HG02642 (cell line): ENCODE measurements at regions not wholly inside any gene's neighbourhood (a gene's known extent, or its start where the extent isn't known, plus 50 kb on each side); places are given as distances from the start of the nearest gene placed in this dataset.
A peak's percentile ranks its signal among the peaks of the same experiment; 100 is the strongest.

Experiments used
- ATAC-seq: cut with Tn5 transposase; IDR thresholded peaks from one replicate; pipeline ENCODE4 v1.9.1; 2021; ENCODE audit warnings: mild to moderate bottlenecking; ENCODE audit not compliant: unreplicated experiment, poor library complexity

DNA sequence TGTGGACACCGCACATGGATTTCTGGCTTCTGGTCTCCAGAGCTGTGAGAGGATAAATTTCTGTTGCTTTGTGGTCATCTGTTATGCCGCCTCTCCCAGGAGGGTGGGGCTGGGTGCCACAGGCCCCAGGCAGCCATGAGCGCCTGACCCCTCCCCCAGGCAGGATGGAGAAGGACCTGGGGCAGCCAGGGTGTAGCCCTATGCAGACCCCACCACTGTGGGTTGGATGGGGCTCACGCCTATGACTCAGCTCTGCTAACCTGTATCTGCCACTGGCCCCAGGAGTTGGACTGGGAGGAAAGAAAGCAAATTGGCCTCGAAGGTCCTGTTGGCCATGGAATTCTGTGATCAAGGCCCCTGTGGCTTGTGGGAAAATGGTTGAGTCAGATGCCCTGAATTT lies 1351.1 kb downstream of the BRD1 start:
- no peak for ATAC-seq

DNA sequence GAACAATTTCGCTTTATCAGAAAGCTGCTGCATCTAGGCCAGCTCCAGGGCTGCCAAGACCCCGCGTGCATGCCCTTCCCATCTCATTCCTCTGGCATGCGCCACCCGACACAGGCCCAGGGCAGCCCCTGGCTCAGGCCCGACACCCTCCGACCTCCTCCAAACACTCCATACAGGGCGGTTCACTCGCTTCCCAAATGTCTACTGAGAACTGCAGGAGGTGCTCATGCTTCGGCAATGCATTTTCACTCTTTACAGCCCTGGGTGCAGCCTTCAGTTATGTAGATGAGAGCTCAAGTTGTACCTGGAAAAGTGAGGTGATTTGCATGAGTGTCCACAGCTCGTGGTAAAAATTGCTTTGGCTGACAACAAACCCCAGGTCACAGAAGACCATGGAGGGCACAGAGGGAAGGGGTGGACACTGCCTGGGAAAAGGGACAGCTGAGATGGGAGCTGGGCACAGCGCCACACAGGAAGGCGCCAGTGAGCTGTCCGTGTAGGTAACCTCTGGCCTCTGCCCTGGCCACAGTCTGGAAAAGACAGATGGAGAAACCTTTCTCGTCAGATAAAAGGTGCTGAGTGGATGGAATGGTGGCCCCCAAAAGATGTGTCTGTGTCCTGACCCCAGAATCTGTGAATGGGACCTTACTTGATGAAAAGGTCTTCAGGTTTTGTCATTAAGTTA lies 1351.9 kb downstream of the BRD1 start:
- no peak for ATAC-seq

DNA sequence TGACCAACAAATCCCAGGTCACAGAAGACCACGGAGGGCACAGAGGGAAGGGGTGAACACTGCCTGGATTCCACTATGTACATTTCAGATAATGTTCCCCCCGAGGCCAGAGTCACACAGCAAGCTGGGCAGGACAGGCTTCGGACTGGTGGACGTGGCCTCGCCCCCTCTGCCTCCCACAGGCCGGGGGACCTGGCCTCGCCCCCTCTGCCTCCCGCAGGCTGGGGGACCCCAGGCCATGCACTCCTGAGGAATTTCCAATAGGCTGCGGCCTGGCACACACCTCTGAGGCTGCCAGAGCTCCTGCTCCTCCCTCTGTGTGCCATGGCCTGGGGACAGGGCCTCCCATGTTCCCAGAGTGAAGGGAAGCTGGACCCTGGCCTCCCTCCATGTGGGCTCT lies 1352.8 kb downstream of the BRD1 start:
- no peak for ATAC-seq

DNA sequence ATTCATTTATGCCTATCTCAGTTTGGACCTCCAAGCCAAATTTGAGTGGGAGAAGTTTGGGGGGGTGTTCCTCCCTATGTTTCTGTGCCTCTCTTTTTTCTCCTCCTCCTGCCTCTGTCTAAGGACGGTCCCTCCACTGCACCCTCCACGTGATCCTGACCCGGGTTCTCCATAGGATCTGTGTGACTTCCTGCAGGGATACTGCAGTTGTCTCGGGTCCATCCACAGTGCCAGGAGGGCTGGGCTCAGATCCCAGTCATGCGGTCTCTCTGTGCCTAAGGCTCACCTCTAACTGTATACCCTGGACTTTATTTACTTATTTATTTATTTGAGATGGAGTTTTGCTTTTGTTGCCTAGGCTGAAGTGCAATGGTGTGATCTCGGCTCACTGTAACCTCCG lies 1354.5 kb downstream of the BRD1 start:
- ATAC-seq = no peak

DNA sequence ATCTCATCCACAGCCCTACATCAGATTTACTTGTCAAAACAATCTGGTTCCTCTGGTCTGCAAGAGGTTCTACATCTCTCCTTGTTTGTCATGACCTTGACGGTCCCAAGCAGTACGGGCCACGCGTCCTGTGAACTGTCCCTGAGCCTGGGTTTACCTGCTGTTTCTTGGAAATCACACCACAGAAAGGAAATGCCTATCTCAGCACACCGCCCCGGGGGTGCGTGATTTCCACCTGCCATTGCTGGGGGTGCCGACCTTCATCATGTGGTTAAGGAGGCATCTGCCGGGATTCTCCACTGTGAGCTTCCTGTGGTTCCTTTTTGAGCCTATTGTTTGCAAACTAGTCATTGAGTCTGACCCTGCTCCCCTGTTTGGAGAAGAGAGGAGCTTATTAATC lies 1363.4 kb downstream of the BRD1 start:
- no peak for ATAC-seq

DNA sequence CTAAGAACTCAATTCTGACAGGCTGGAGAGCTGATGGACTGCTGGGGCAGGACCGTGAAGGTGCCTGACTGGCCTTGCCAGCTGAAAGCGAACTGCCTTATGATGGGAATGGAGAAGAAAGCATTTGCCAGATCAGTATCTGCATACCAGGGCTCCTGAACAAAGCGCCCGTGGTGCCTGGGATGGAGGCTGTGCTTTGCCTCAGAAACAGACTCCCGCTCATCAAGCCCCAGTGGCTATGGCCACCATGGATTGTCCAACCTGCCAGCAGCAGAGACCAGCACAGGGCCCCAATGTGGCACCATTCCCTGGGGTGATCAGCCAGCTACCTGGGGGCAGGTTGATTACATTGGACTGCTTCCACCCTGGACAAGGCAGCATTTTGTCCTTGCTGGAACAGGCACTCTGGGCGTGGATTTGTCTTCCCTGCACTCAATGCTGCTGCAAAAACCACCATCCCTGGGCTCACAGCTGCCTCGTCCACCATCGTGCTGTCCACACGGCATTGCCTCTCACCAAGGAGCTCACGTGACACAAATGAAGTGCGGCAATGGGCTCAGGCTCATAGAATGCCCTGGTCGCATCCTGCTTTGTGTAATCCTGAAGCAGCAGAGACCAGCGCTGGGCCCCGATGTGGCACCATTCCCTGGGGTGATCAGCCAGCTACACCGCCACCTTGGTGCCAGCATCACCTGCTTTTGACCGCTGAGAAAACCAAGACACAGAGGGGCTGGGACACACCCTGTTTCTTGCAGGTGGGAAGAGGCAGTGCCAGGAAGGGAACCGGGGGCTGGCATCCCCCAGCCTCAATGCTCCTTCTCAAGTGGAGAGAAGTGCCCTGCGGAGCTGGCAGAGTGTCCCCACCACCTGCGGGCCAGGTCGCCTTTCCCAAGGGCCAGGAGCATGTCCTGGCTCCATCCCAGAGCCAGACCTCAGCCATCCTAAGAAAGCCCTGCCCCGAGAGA lies 1367.5 kb downstream of the BRD1 start:
- ATAC-seq = no peak

DNA sequence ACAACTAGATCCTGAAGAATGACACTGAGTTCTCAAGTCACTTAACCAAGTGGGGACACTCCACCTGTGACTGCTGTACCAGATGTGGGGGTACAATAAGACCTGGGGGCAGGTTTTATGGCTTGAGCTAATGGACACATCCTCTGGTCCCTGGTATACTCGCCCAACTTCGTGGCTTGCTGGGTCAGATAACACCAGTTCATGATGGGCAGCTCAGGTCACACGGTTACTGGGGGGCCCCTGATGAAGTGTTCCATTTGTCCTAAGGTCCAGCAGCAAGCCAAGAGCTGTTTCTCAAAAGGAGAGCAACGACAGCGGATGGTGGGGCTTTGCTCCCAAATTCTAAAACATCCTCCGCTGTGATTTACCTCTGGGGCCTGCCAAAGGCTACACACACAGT lies 1368.4 kb downstream of the BRD1 start:
- no peak for ATAC-seq

DNA sequence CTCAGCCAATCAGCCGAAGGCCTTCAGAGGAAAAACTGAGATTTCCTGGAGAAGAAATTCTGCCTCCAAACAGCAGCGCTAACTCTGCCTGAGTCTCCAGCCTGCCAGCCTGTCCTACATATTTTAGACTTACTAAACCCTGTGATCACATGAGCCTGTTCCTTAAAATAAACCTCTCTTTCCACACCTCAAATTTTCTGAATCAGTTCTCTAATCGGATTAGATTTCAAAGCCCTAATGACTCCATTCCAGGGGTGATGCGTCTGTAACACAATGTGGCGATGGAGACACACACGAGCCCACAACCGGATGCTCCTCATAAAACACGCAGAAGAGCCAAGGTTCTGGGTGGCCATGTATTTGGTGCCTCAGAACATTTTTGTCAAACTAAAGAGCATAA lies 1371.2 kb downstream of the BRD1 start:
- ATAC-seq = no peak

DNA sequence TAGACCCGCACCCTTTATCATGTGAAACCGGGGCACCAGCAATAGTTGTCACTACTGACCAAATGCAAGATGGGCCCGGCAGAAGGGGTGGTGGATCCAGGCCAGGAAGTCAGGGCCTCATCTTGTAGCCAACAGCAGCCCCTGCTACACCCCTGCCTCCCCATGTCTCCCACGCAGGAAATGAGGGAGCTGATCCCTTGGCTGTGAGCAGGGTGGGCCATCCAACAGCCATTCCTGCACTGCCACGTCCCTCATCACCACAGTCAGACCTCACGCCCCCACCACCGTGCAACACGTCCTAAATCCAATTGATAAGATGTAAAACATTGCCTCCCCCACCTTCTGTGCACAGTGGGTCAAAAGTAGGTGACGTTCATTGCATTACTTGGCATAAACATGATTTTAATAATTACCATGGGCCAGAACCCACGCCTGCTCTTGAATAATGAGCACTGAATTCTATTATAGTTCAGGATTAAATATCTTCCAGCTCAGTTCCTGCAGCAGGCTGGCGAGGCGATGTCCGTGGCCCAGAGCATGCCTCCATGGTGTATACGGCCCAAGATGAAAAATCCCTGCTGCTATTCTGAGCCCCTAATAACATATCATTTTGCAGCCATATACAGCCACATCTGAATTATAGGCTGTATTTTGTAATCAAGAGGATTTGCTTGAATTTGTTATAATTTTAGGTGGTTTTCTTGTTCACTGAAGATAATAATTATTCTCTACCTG lies 1373.8 kb downstream of the BRD1 start:
- ATAC-seq = no peak

DNA sequence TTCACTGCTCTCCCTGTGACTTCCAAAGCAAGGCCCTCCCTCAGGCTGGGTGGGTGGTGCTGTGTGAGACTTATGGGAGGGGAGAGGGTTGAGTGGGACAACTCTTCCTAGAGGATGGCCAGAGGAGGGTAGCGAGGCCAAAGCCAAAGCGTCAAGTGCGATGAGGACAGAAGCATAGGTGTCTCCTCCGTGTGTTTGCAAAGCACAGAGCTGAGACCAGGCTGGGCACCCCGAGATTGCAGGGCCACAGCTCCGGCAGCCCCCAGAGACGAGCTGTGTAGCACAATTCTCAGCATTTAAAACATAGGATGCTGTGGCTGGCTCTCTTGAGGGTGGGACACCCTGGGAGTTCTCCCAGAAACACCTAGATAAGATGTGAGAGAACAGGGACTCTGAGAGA lies 1374.5 kb downstream of the BRD1 start:
- ATAC-seq = no peak

DNA sequence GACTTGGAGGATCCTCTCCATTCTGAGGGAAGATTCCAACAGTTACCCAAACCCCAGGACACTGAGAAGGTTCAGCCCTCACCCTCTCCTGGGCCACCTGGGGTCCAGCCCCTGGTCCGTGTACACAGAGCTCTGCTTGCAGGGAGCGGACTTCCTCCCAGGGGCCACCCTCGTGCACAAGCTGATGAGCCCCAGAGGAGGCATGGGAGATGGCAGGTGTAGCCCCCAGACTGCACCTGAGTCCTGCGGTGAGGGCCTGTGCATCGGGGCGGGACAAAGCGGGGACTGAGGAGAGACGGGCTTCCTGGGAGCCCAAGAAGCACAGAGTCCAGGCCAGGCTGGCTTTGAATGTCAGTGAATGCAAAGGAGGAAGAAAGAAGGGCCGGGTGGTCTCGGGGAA lies 1374.9 kb downstream of the BRD1 start:
- no peak for ATAC-seq

DNA sequence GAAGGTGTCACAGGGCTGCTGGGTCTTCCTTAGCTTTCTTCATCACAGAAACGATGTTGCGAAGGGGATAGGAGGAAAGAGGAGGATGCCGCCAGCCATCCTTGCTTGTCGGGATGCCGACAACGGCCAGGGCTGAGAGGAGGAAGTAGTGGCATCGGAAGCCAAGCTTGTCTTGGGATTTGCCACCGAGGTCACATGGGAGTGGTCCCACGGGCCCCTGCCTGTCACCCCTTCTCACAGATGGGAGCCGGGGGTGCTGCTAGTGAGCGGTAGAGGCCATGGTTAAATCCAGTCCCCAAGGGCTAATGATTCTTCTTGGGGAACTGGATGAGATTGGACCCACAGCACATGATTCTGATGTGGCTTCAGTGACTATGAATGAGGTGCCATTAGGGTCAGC lies 1375.8 kb downstream of the BRD1 start:
- ATAC-seq = no peak

DNA sequence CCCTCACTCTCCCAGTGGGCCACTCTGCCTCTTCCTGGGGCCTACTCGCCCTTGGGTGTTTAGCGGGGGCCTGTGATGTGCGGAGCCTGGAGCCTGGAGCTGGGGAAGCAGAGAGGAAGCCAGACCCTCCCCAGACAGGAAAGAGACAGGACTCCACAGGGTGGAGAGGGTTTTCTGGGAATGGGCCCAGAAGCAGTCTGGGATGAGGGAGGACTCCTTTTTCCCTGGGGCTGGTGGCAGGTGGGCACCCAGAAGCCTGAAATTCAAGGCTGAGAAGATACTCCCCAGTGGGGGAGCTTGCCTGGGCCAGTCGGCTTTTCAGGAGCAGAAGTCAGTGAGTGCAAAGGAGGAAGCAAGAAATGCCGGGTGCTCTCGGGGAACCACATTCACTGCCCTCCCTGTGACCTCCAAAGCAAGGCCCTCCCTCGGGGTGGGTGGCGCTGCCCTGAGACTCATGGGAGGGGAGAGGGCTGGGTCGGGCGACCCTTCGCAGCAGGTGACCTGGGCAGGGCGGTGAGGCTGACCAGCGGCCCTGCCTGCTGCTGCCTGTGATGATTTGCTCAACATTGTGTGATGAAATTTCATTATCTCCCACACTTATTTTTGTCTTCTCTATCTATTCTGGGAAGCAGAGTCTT lies 1377.4 kb downstream of the BRD1 start:
- ATAC-seq = no peak

DNA sequence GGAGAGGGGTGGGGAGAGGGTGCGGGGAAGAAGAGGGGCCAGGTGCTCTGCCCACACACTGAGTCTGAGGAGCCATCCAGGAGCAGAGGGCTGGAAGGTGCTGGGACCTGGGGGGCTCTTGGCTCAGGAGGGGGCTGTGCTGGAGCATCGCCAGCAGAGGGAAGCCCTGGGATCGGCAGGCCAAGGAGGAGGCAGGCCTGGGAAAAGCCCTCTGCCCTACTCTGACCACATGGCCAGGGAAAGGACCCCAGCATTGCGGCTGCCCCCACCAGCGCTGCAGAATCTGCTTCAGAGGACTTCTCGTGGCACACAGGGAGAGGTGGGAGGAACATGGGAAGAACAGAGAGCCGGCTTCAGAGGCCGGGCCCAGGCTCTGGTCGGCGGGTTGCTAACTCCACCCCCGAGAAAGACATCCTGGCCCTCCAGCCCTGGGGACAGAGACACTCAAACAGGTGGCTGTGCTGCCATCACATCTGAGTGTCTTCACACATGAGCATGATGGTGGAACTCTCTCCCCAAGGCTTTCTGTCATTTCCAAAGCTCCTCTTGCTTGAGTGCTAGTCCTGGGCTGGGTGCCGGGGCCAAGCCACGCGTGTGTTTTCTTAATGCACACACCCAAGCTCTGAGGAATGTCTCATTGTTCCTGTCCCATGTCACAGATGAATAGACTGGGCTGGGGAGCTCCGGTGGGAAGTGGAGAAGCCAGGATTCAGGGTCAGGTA lies 1378.0 kb downstream of the BRD1 start:
- ATAC-seq = no peak

DNA sequence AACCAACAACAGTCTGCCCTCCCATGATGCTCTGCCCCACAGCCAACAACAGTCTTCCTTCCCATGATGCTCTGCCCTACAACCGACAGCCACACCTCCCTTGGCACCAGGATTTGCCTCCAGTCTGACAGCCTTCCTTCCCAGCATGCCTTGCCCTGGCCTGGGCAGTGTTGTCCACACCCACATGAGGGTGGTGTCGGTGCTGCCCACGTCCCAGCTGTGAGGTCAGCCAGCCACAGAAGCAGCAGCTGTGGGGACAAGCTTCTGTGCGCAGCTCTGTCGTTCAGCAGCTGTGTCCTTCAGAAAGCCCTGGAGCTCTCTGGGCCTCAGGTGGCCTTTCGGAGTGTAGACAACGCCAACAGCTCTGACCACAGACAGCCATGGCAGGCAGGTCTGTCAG lies 1378.9 kb downstream of the BRD1 start:
- ATAC-seq = no peak

DNA sequence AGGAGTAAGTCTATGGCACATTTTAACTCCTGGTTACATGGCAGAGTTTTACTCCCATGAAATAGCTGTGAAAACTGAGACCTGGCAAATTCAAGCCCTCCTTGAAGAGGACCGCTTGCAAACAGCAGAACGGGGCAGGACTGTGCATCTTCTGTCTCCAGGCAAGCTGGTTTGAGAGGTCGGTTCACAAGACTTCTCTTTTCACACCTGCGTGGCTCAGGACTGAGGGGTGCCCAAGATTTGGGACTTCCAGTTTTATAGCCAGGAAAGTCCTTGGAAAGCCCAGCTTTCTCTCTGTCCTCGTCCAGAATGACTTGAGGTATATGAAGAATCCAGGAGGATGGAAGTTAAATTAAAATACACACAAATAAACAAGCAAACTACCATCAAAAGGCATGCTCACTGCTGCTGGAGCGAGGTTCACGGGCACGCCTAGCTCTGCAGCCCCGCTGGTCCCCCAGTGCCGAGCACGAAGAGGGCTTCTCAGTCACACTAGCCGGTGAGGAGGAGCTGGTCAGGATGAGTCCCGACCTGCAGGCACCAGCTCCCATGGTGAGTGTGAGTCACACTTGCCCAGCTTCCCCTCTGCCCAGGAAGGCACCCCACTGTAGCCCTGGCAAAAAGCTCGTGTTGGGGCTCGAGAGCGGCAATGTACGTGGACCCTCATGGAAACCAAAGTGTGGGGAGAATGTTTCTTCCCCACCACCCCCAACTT lies 1382.4 kb downstream of the BRD1 start:
- ATAC-seq = no peak

DNA sequence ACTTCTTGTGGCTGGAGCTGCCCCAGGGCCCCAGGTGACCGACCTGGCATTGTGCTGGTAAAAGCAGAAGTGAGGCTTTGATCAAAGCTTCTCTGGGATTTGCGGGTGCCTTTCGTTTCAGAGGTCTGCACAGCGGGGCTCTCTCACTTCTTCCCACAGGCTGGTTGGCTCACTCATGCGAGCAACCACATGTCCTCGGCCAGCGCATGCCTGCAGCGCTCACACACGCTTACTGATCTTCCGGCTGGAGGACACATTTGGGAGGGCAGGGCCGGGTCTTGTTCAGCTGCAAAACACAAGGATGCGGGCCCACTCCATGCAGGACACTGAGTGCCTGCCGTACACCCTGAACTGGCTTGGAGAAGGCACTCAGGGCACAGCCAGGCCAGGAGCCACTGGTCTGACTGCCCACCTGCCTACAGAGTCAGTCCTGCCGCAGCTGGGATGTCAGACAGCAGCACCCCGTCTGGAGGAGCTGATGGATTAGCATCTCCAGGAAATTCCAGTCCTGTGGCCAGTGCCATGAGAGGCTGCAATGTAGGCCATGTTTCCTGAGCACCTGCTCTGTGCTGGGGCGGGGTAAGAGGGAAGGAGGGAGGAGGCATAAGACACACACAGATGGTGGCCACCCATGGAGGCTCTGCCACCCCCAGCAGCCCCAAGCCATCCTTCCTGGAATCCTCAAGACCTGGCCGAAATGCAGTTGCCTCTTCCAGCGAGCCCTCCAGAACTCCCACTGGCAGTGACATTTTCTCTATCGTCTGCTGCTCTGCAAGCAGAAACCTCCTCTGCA lies 1383.2 kb downstream of the BRD1 start:
- ATAC-seq = peak; percentile 51

DNA sequence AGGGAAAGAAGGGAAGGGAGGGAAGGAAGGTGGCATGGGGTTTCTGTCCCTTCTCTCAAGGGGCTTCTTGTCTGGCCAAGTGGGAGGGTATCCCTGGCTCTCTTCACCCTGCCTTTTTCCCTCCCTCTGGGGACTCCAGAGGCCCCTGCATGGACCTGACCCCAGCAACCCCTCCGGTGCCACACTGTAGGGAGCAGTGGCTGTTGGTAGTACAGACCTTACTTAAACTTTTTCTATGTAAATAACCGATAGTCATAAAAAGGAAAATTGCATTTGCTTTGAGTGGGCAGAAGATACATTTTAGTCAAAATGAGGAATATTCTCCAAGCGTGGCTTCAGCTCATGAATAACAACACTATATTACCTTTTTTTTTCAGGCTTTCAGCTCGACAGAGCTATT lies 1384.0 kb downstream of the BRD1 start:
- ATAC-seq = no peak

DNA sequence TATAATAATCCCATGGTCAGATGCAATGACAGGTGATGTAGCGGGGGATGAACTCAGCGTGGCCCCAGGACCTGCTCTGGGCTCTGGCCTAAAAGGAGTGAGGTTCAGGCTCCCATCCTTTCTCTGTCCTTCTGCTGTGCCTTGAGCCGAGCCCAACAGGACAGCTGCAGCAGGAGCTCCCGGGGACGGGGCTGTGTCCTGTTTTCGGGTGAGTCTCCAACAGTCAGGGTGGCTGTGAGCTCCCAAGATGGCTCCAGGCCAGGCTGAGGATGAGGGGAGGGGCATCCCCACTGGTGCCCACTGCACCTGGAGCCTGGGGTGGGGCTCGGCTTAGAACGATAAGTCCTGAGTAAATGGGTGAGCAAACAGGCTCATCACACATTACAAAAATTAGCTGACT lies 1385.0 kb downstream of the BRD1 start:
- ATAC-seq = no peak
